Activated naive CD8-positive, alpha-beta T cell treated with anti-CD3 and anti-CD28 coated beads for 36 hours (primary cell): ENCODE measurements at regions not wholly inside any gene's neighbourhood (a gene's known extent, or its start where the extent isn't known, plus 50 kb on each side); places are given as distances from the start of the nearest gene placed in this dataset.

Experiments used
- DNase-seq: peaks from one replicate; pipeline ENCODE4 v3.0.0; 2021
- H3K27ac Mint-ChIP-seq: one replicate; pipeline ENCODE4 v1.8.0; 2022; ENCODE audit warnings: mild to moderate bottlenecking, moderate library complexity, mixed read lengths
- H3K27me3 Mint-ChIP-seq: one replicate; pipeline ENCODE4 v1.8.0; 2022; ENCODE audit warnings: mild to moderate bottlenecking, mixed read lengths
- H3K36me3 Mint-ChIP-seq: one replicate; pipeline ENCODE4 v1.8.0; 2021; ENCODE audit warnings: mild to moderate bottlenecking, mixed read lengths
- H3K4me1 Mint-ChIP-seq: one replicate; pipeline ENCODE4 v1.8.0; 2021; ENCODE audit warnings: mixed read lengths
- H3K4me3 Mint-ChIP-seq: one replicate; pipeline ENCODE4 v1.8.0; 2022; ENCODE audit warnings: mild to moderate bottlenecking, moderate library complexity, mixed read lengths
- H3K9me3 Mint-ChIP-seq: one replicate; pipeline ENCODE4 v1.8.0; 2022; ENCODE audit warnings: mixed read lengths

GRCh38 chr17:36661047-36661666 lies 59.8 kb downstream of the MRM1 start:
- peaks cover 27% of the 10 kb centered on the region for H3K27me3 Mint-ChIP-seq
- no peaks in the 10 kb centered on the region for H3K36me3 Mint-ChIP-seq

GRCh38 chr17:36661688-36662087 lies 60.3 kb downstream of the MRM1 start:
- Mint-ChIP-seq H3K27ac (no peak overlapping the region), H3K9me3 (no peaks in the 10 kb centered on the region), H3K4me3 (no peak overlapping the region), H3K36me3 (no peaks in the 10 kb centered on the region), H3K27me3 (peaks cover 22% of the 10 kb centered on the region), H3K4me1 (peaks cover 4% of the 10 kb centered on the region)
- no peak for DNase-seq

More at GRCh38 chr17:36661047-36661666, 59.8 kb downstream of the MRM1 start:
- no peak overlapping the region for H3K27ac Mint-ChIP-seq
- H3K4me1 Mint-ChIP-seq: peaks cover 4% of the 10 kb centered on the region
- no peak for DNase-seq
- no peak overlapping the region for H3K4me3 Mint-ChIP-seq
- H3K9me3 Mint-ChIP-seq: no peaks in the 10 kb centered on the region

- Mint-ChIP-seq H3K9me3 (no peaks in the 10 kb centered on the region), H3K27ac (no peak overlapping the region), H3K27me3 (no peaks in the 10 kb centered on the region), H3K4me3 (no peak overlapping the region), H3K4me1 (peaks cover 2% of the 10 kb centered on the region), H3K36me3 (no peaks in the 10 kb centered on the region)
- DNase-seq: no peak
These were observed 64.0 kb downstream of the MRM1 start for GRCh38 chr17:36665417-36665816.

GRCh38 chr17:36667922-36668321 lies 66.5 kb downstream of the MRM1 start:
- Mint-ChIP-seq H3K9me3 (no peaks in the 10 kb centered on the region), H3K27ac (no peak overlapping the region), H3K4me3 (no peak overlapping the region), H3K4me1 (peaks cover 3% of the 10 kb centered on the region), H3K27me3 (no peaks in the 10 kb centered on the region), H3K36me3 (no peaks in the 10 kb centered on the region)
- no peak for DNase-seq

- Mint-ChIP-seq H3K4me3 (no peak overlapping the region), H3K9me3 (no peaks in the 10 kb centered on the region), H3K27me3 (no peaks in the 10 kb centered on the region), H3K4me1 (peaks cover 10% of the 10 kb centered on the region), H3K27ac (no peak overlapping the region), H3K36me3 (no peaks in the 10 kb centered on the region)
- DNase-seq: no peak
These were observed 67.4 kb downstream of the MRM1 start for GRCh38 chr17:36668824-36669223.

GRCh38 chr17:36671144-36671543 lies 69.8 kb downstream of the MRM1 start:
- no peak for DNase-seq
- Mint-ChIP-seq H3K4me1 (peaks cover 32% of the 10 kb centered on the region), H3K27ac (no peak overlapping the region), H3K4me3 (no peak overlapping the region), H3K36me3 (no peaks in the 10 kb centered on the region), H3K9me3 (no peaks in the 10 kb centered on the region), H3K27me3 (no peaks in the 10 kb centered on the region)

GRCh38 chr17:36672403-36672918 lies 71.1 kb downstream of the MRM1 start:
- no peaks in the 10 kb centered on the region for H3K36me3 Mint-ChIP-seq
- no peak overlapping the region for H3K27ac Mint-ChIP-seq
- no peak overlapping the region for H3K4me3 Mint-ChIP-seq
- DNase-seq: no peak
- H3K27me3 Mint-ChIP-seq: no peaks in the 10 kb centered on the region
- H3K9me3 Mint-ChIP-seq: no peaks in the 10 kb centered on the region
- peaks cover 36% of the 10 kb centered on the region for H3K4me1 Mint-ChIP-seq

GRCh38 chr17:36673068-36673467 lies 71.7 kb downstream of the MRM1 start:
- no peaks in the 10 kb centered on the region for H3K27me3 Mint-ChIP-seq
- H3K36me3 Mint-ChIP-seq: no peaks in the 10 kb centered on the region
- no peaks in the 10 kb centered on the region for H3K9me3 Mint-ChIP-seq
- H3K27ac Mint-ChIP-seq: peak overlapping the region; percentile 58
- H3K4me1 Mint-ChIP-seq: peaks cover 34% of the 10 kb centered on the region
- H3K4me3 Mint-ChIP-seq: no peak overlapping the region
- no peak for DNase-seq

GRCh38 chr17:36673637-36674277 lies 72.4 kb downstream of the MRM1 start:
- Mint-ChIP-seq H3K27me3 (no peaks in the 10 kb centered on the region), H3K4me3 (no peak overlapping the region), H3K4me1 (peaks cover 33% of the 10 kb centered on the region), H3K36me3 (no peaks in the 10 kb centered on the region), H3K9me3 (no peaks in the 10 kb centered on the region), H3K27ac (peak overlapping the region; percentile 88)
- no peak for DNase-seq

- peaks cover 33% of the 10 kb centered on the region for H3K4me1 Mint-ChIP-seq
- no peaks in the 10 kb centered on the region for H3K36me3 Mint-ChIP-seq
- H3K27ac Mint-ChIP-seq: peak overlapping the region; percentile 88
- H3K9me3 Mint-ChIP-seq: no peaks in the 10 kb centered on the region
- DNase-seq: peak; percentile 35
- no peak overlapping the region for H3K4me3 Mint-ChIP-seq
- no peaks in the 10 kb centered on the region for H3K27me3 Mint-ChIP-seq
These were observed 72.9 kb downstream of the MRM1 start for GRCh38 chr17:36674278-36674650.

- Mint-ChIP-seq H3K9me3 (no peaks in the 10 kb centered on the region), H3K4me3 (no peak overlapping the region), H3K27me3 (no peaks in the 10 kb centered on the region), H3K4me1 (peaks cover 33% of the 10 kb centered on the region), H3K27ac (no peak overlapping the region), H3K36me3 (no peaks in the 10 kb centered on the region)
- no peak for DNase-seq
These were observed 73.9 kb downstream of the MRM1 start for GRCh38 chr17:36675250-36675649.

- no peak overlapping the region for H3K27ac Mint-ChIP-seq
- no peaks in the 10 kb centered on the region for H3K36me3 Mint-ChIP-seq
- H3K27me3 Mint-ChIP-seq: no peaks in the 10 kb centered on the region
- H3K4me3 Mint-ChIP-seq: no peak overlapping the region
- no peak for DNase-seq
- peaks cover 33% of the 10 kb centered on the region for H3K4me1 Mint-ChIP-seq
- H3K9me3 Mint-ChIP-seq: no peaks in the 10 kb centered on the region
These were observed 74.4 kb downstream of the MRM1 start for GRCh38 chr17:36675786-36676185.

GRCh38 chr17:36679815-36680467 lies 78.6 kb downstream of the MRM1 start:
- no peaks in the 10 kb centered on the region for H3K9me3 Mint-ChIP-seq
- no peaks in the 10 kb centered on the region for H3K27me3 Mint-ChIP-seq
- H3K36me3 Mint-ChIP-seq: no peaks in the 10 kb centered on the region
- no peak overlapping the region for H3K27ac Mint-ChIP-seq
- H3K4me3 Mint-ChIP-seq: no peak overlapping the region
- no peak for DNase-seq
- H3K4me1 Mint-ChIP-seq: peaks cover 16% of the 10 kb centered on the region

GRCh38 chr17:36680701-36681202 lies 79.4 kb downstream of the MRM1 start:
- no peak for DNase-seq
- Mint-ChIP-seq H3K4me3 (no peak overlapping the region), H3K36me3 (no peaks in the 10 kb centered on the region), H3K9me3 (no peaks in the 10 kb centered on the region), H3K4me1 (peaks cover 7% of the 10 kb centered on the region), H3K27me3 (no peaks in the 10 kb centered on the region), H3K27ac (no peak overlapping the region)

GRCh38 chr17:36682773-36683172 lies 81.4 kb downstream of the MRM1 start:
- no peak for DNase-seq
- H3K4me1 Mint-ChIP-seq: no peaks in the 10 kb centered on the region
- no peaks in the 10 kb centered on the region for H3K27me3 Mint-ChIP-seq
- no peaks in the 10 kb centered on the region for H3K36me3 Mint-ChIP-seq
- no peak overlapping the region for H3K27ac Mint-ChIP-seq
- H3K4me3 Mint-ChIP-seq: no peak overlapping the region
- no peaks in the 10 kb centered on the region for H3K9me3 Mint-ChIP-seq
